GM18508 (cell line): ENCODE measurements at regions not wholly inside any gene's neighbourhood (a gene's known extent, or its start where the extent isn't known, plus 50 kb on each side); places are given as distances from the start of the nearest gene placed in this dataset.
"Not testable (repeated sequence)": the region's sequence is repeated elsewhere in the genome, so short reads cannot be mapped to it uniquely, and the experiment has no call there.

ENCODE experiments used
- ATAC-seq: cut with Tn5 transposase; IDR thresholded peaks from one replicate; pipeline ENCODE4 v1.9.1; 2021; ENCODE audit warnings: moderate number of reproducible peaks; ENCODE audit not compliant: insufficient read depth, unreplicated experiment

GRCh38 chr11:96506953-96507354 lies 117.1 kb downstream of the JRKL start:
- ATAC-seq, result no peak

- no peak for ATAC-seq
These were observed 119.0 kb downstream of the JRKL start for GRCh38 chr11:96508861-96509260.

- no peak for ATAC-seq
These were observed 131.1 kb downstream of the JRKL start for GRCh38 chr11:96520939-96521338.

GRCh38 chr11:96523656-96524055 lies 133.8 kb downstream of the JRKL start:
- ATAC-seq, result no peak

- ATAC-seq, result no peak
These were observed 134.7 kb downstream of the JRKL start for GRCh38 chr11:96524475-96524874.

GRCh38 chr11:96530473-96530872 lies 140.7 kb downstream of the JRKL start:
- ATAC-seq, result no peak

GRCh38 chr11:96538104-96538503 lies 148.3 kb downstream of the JRKL start:
- ATAC-seq, result no peak

GRCh38 chr11:96538622-96539021 lies 148.8 kb downstream of the JRKL start:
- no peak for ATAC-seq

- no peak for ATAC-seq
These were observed 151.1 kb downstream of the JRKL start for GRCh38 chr11:96540875-96541274.

- ATAC-seq, result no peak
These were observed 153.4 kb downstream of the JRKL start for GRCh38 chr11:96543177-96543576.

- ATAC-seq, result not testable (repeated sequence)
These were observed 155.4 kb downstream of the JRKL start for GRCh38 chr11:96545192-96545591.

- ATAC-seq, result no peak
These were observed 161.3 kb downstream of the JRKL start for GRCh38 chr11:96551136-96551535.

GRCh38 chr11:96554236-96554820 lies 164.5 kb downstream of the JRKL start:
- ATAC-seq, result no peak

- not testable (repeated sequence) for ATAC-seq
These were observed 166.0 kb downstream of the JRKL start for GRCh38 chr11:96555826-96556225.

GRCh38 chr11:96560727-96561126 lies 170.9 kb downstream of the JRKL start:
- not testable (repeated sequence) for ATAC-seq

- ATAC-seq, result no peak
These were observed 177.4 kb downstream of the JRKL start for GRCh38 chr11:96567176-96567575.

- no peak for ATAC-seq
These were observed 177.9 kb downstream of the JRKL start for GRCh38 chr11:96567667-96568066.

GRCh38 chr11:96576383-96576782 lies 186.6 kb downstream of the JRKL start:
- no peak for ATAC-seq

GRCh38 chr11:96578379-96578778 lies 188.6 kb downstream of the JRKL start:
- no peak for ATAC-seq

- no peak for ATAC-seq
These were observed 189.8 kb downstream of the JRKL start for GRCh38 chr11:96579656-96580055.

GRCh38 chr11:96580476-96581040 lies 190.7 kb downstream of the JRKL start:
- no peak for ATAC-seq
